HG02852 (cell line): ENCODE measurements at regions not wholly inside any gene's neighbourhood (a gene's known extent, or its start where the extent isn't known, plus 50 kb on each side); places are given as distances from the start of the nearest gene placed in this dataset.
"Not testable (repeated sequence)": the region's sequence is repeated elsewhere in the genome, so short reads cannot be mapped to it uniquely, and the experiment has no call there.

ENCODE experiments used
- ATAC-seq: cut with Tn5 transposase; IDR thresholded peaks from one replicate; pipeline ENCODE4 v1.9.1; 2021; ENCODE audit warnings: mild to moderate bottlenecking, moderate library complexity; ENCODE audit not compliant: unreplicated experiment

- no peak for ATAC-seq
These were observed 168.7 kb upstream of the RSPO3 start for GRCh38 chr6:126949786-126950185.

- no peak for ATAC-seq
These were observed 162.8 kb upstream of the RSPO3 start for GRCh38 chr6:126955621-126956020.

- no peak for ATAC-seq
These were observed 160.8 kb upstream of the RSPO3 start for GRCh38 chr6:126957721-126958120.

- no peak for ATAC-seq
These were observed 158.7 kb upstream of the RSPO3 start for GRCh38 chr6:126959765-126960164.

GRCh38 chr6:126963077-126963809 is 155.2 kb upstream of the RSPO3 start:
- no peak for ATAC-seq

- no peak for ATAC-seq
These were observed 151.0 kb upstream of the RSPO3 start for GRCh38 chr6:126967296-126968005.

- no peak for ATAC-seq
These were observed 142.1 kb upstream of the RSPO3 start for GRCh38 chr6:126976253-126976797.

- no peak for ATAC-seq
These were observed 134.7 kb upstream of the RSPO3 start for GRCh38 chr6:126983779-126984178.

- not testable (repeated sequence) for ATAC-seq
These were observed 130.3 kb upstream of the RSPO3 start for GRCh38 chr6:126988125-126988524.

- ATAC-seq = no peak
These were observed 117.8 kb upstream of the RSPO3 start for GRCh38 chr6:127000631-127001030.

GRCh38 chr6:127013865-127014264 is 104.6 kb upstream of the RSPO3 start:
- no peak for ATAC-seq

- ATAC-seq = no peak
These were observed 102.6 kb upstream of the RSPO3 start for GRCh38 chr6:127015858-127016257.

GRCh38 chr6:127019828-127020227 is 98.6 kb upstream of the RSPO3 start:
- ATAC-seq = no peak

- ATAC-seq = no peak
These were observed 96.2 kb upstream of the RSPO3 start for GRCh38 chr6:127022302-127022701.

GRCh38 chr6:127023001-127023778 is 95.3 kb upstream of the RSPO3 start:
- no peak for ATAC-seq

- no peak for ATAC-seq
These were observed 92.2 kb upstream of the RSPO3 start for GRCh38 chr6:127026247-127026646.

- no peak for ATAC-seq
These were observed 88.4 kb upstream of the RSPO3 start for GRCh38 chr6:127030111-127030510.

- ATAC-seq = no peak
These were observed 87.6 kb upstream of the RSPO3 start for GRCh38 chr6:127030836-127031235.

- no peak for ATAC-seq
These were observed 87.0 kb upstream of the RSPO3 start for GRCh38 chr6:127031511-127031910.

GRCh38 chr6:127032971-127033370 is 85.5 kb upstream of the RSPO3 start:
- no peak for ATAC-seq

- no peak for ATAC-seq
These were observed 66.8 kb upstream of the RSPO3 start for GRCh38 chr6:127051571-127052260.
